ENCODE measurements at regions not wholly inside any gene's neighbourhood (a gene's known extent, or its start where the extent isn't known, plus 50 kb on each side); places are given as distances from the start of the nearest gene placed in this dataset.

DNA sequence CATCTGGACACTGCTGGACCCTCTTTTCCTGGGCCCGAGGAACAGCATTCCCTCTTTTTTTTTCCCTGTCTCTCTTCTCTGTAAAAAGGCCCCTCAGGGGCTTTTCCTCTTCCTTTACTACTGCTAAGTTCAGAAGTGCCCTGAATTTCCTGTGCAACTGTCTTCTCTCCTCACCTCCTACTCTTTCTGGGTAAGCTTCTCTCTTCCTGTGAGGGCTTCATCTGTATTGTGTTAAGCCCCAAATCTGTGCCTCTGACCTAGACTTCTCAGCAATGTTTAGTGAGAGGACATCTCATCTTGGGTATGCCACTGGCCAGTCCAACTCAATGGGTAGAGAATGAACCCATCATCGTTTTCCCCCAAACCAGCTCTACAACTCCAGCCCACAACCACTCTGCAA is 174.2 kb downstream of the PTEN start:
- no peak for TF ChIP-seq POLR2AphosphoS5 (IDR thresholded peaks at IDR 0.05; ENCODE audit: low read depth, low read length)
- TF ChIP-seq TAF1 (IDR thresholded peaks at IDR 0.05; ENCODE audit: borderline replicate concordance, insufficient read depth, low read length), result no peak
- no peak for TF ChIP-seq SIN3A (IDR thresholded peaks at IDR 0.05; ENCODE audit: borderline replicate concordance, insufficient read depth, low read length)
- no peak for TF ChIP-seq REST (IDR thresholded peaks at IDR 0.05; ENCODE audit: insufficient read depth in 1 of 2, low read depth in 2 of 2, low read length in 2 of 2)

All from PFSK-1 (cell line).